ENCODE measurements at regions not wholly inside any gene's neighbourhood (a gene's known extent, or its start where the extent isn't known, plus 50 kb on each side); places are given as distances from the start of the nearest gene placed in this dataset.

- H4K20me1 ChIP-seq (ENCODE audit: insufficient read depth), result no peaks in the 10 kb centered on the region
- TF ChIP-seq CTCF (conservative IDR thresholded peaks at IDR 0.05), result no peak
- TF ChIP-seq EZH2 (IDR thresholded peaks at IDR 0.05; ENCODE audit: low read depth), result no peak
- POLR2A ChIA-PET (ENCODE audit: unreplicated experiment), result no interaction called here
- H3K36me3 ChIP-seq (ENCODE audit: low read depth), result no peaks in the 10 kb centered on the region
- intact Hi-C loops (cut with micrococcal nuclease; ENCODE audit: unreplicated experiment), result no loop called here
- CTCF ChIA-PET, result no interaction called here
- H3K27ac ChIP-seq, result no peak overlapping the region
- no peaks in the 10 kb centered on the region; the same call in 1 of the 2 replicates for H3K9me2 ChIP-seq (ENCODE audit: insufficient read depth)
- no peaks in the 10 kb centered on the region for H3K9me3 ChIP-seq (ENCODE audit: insufficient read depth, low read depth)
- H2AFZ ChIP-seq, result no peak overlapping the region
- no peaks in the 10 kb centered on the region for H3K79me2 ChIP-seq (ENCODE audit: low read depth)
- no peak overlapping the region for H3K4me2 ChIP-seq
- H3K27me3 ChIP-seq (ENCODE audit: insufficient read depth, low read depth), result no peaks in the 10 kb centered on the region
- no peaks in the 10 kb centered on the region for H3F3A ChIP-seq (ENCODE audit: insufficient read depth, low read depth)
- no peak for DNase-seq
- H3K4me3 ChIP-seq, result no peak overlapping the region
- no peaks in the 10 kb centered on the region for H3K4me1 ChIP-seq (replicated peaks; ENCODE audit: insufficient read depth)
- no TSS peak for BruUV-seq (replicated peaks)
Measured at GRCh38 chr4:83716874-83717273, 181.0 kb downstream of the GPAT3 start.

DNA sequence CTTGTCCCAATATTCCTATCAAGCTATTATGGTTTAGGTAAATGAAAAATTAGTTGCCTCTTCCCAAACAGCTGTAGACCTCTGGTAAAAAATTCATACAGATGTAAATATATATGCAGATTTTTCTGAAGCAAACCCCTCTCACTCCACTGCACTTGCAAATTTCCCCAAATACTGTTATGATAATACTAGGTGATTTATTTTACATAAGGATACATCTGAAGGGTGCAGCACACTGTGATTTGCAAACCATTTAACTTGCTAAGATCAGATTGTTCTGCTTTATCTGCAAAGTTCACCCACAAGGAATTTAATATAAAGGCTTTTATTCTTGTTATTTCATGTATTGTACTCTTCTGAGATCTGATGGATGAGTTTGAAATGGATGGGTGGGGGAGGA, 177.0 kb downstream of the GPAT3 start:
- POLR2A ChIA-PET (ENCODE audit: unreplicated experiment), result no interaction called here
- Histone ChIP-seq H3K4me1 (replicated peaks; ENCODE audit: insufficient read depth) (no peaks in the 10 kb centered on the region), H3K9me3 (ENCODE audit: insufficient read depth, low read depth) (no peaks in the 10 kb centered on the region), H3K4me2 (no peak overlapping the region), H2AFZ (no peak overlapping the region), H3K27ac (no peak overlapping the region), H3K36me3 (ENCODE audit: low read depth) (no peaks in the 10 kb centered on the region), H3K79me2 (ENCODE audit: low read depth) (no peaks in the 10 kb centered on the region), H3K27me3 (ENCODE audit: insufficient read depth, low read depth) (no peaks in the 10 kb centered on the region), H4K20me1 (ENCODE audit: insufficient read depth) (no peaks in the 10 kb centered on the region), H3F3A (ENCODE audit: insufficient read depth, low read depth) (no peaks in the 10 kb centered on the region), H3K4me3 (no peak overlapping the region), H3K9me2 (ENCODE audit: insufficient read depth) (no peaks in the 10 kb centered on the region)
- TF ChIP-seq CTCF (conservative IDR thresholded peaks at IDR 0.05), result no peak
- no peak for TF ChIP-seq EZH2 (IDR thresholded peaks at IDR 0.05; ENCODE audit: low read depth)
- no peak for DNase-seq
- BruUV-seq (replicated peaks), result no TSS peak
- CTCF ChIA-PET, result no interaction called here
- intact Hi-C loops (cut with micrococcal nuclease; ENCODE audit: unreplicated experiment), result no loop called here

GRCh38 chr4:83709627-83710026, 173.7 kb downstream of the GPAT3 start:
- ChIA-PET CTCF (no interaction called here), POLR2A (ENCODE audit: unreplicated experiment) (no interaction called here)
- Histone ChIP-seq H3K36me3 (ENCODE audit: low read depth) (no peaks in the 10 kb centered on the region), H3K4me2 (no peak overlapping the region), H3F3A (ENCODE audit: insufficient read depth, low read depth) (no peaks in the 10 kb centered on the region), H3K79me2 (ENCODE audit: low read depth) (no peaks in the 10 kb centered on the region), H3K9me2 (ENCODE audit: insufficient read depth) (no peaks in the 10 kb centered on the region), H3K27me3 (ENCODE audit: insufficient read depth, low read depth) (no peaks in the 10 kb centered on the region), H3K4me1 (replicated peaks; ENCODE audit: insufficient read depth) (no peaks in the 10 kb centered on the region), H2AFZ (no peak overlapping the region), H4K20me1 (ENCODE audit: insufficient read depth) (no peaks in the 10 kb centered on the region), H3K4me3 (no peak overlapping the region), H3K27ac (no peak overlapping the region), H3K9me3 (ENCODE audit: insufficient read depth, low read depth) (no peaks in the 10 kb centered on the region)
- no peak for DNase-seq
- no TSS peak for BruUV-seq (replicated peaks)
- intact Hi-C loops (cut with micrococcal nuclease; ENCODE audit: unreplicated experiment), result no loop called here
- TF ChIP-seq CTCF (conservative IDR thresholded peaks at IDR 0.05) (no peak), EZH2 (IDR thresholded peaks at IDR 0.05; ENCODE audit: low read depth) (no peak)
